IMR-90 (cell line): ENCODE measurements at regions not wholly inside any gene's neighbourhood (a gene's known extent, or its start where the extent isn't known, plus 50 kb on each side); places are given as distances from the start of the nearest gene placed in this dataset.
"Not testable (repeated sequence)": the region's sequence is repeated elsewhere in the genome, so short reads cannot be mapped to it uniquely, and the experiment has no call there.

Experiments
- ATAC-seq: fragments of 200-7000 bp; cut with Tn5 transposase; 2 replicates; pipeline ENCODE4 v1.9.1; 2020; ENCODE audit warnings: low read depth, mild to moderate bottlenecking, moderate library complexity
- BruUV-seq: library from RNA; stranded (reverse); fragments of 400-500 nt; replicated peaks from 2 replicates; lab custom pipeline; 2021; lab: Mats Ljungman, UMichigan
- CTCF ChIA-PET: fragments of 300-600 bp; formaldehyde crosslinking; extraction: SDS; loops from one replicate; lab custom pipeline; 2021; ENCODE audit warnings: antibody characterized with exemption; lab: Yijun Ruan, JAX
- POLR2A ChIA-PET: fragments of 300-600 bp; sonication (Branson Sonifier 250); formaldehyde crosslinking; loops from one replicate; lab custom pipeline; 2022; ENCODE audit warnings: antibody characterized with exemption; ENCODE audit not compliant: unreplicated experiment; lab: Charles Lee
- DNase-seq: peaks from one replicate; pipeline ENCODE4 v3.0.0; 2013
- H2AFZ ChIP-seq: replicated peaks from 2 replicates; pipeline ENCODE3; 2013; ENCODE audit warnings: low read length, mild to moderate bottlenecking; ENCODE audit not compliant: poor library complexity
- H2AK5ac ChIP-seq: 2 replicates; pipeline ENCODE4 v1.6.1; 2013; ENCODE audit warnings: low read depth, low read length, inconsistent platforms
- H2AK9ac ChIP-seq: replicated peaks from 2 replicates; pipeline ENCODE3; 2013; ENCODE audit warnings: mild to moderate bottlenecking, low read depth, low read length, moderate library complexity; ENCODE audit not compliant: poor library complexity
- H2BK120ac ChIP-seq: 2 replicates; pipeline ENCODE4 v1.6.1; 2013; ENCODE audit warnings: low read depth, low read length, inconsistent platforms
- H2BK15ac ChIP-seq: 3 replicates; pipeline ENCODE4 v1.6.1; 2013; ENCODE audit warnings: low read depth, low read length, inconsistent platforms
- H2BK20ac ChIP-seq: 2 replicates; pipeline ENCODE4 v1.6.1; 2013; ENCODE audit warnings: low read depth, mild to moderate bottlenecking, inconsistent platforms, low read length, moderate library complexity
- H2BK5ac ChIP-seq: 2 replicates; pipeline ENCODE4 v1.6.1; 2013; ENCODE audit warnings: mild to moderate bottlenecking, low read depth, low read length, inconsistent platforms; ENCODE audit not compliant: poor library complexity, severe bottlenecking
- H3K14ac ChIP-seq: replicated peaks from 2 replicates; pipeline ENCODE4 v1.6.1; 2013; ENCODE audit warnings: low read depth, low read length, inconsistent platforms
- H3K18ac ChIP-seq: 2 replicates; pipeline ENCODE4 v1.6.1; 2013; ENCODE audit warnings: low read depth, low read length, control low read depth
- H3K23ac ChIP-seq: 2 replicates; pipeline ENCODE4 v1.6.1; 2013; ENCODE audit warnings: low read depth, low read length, inconsistent platforms
- H3K27ac ChIP-seq: 2 replicates; pipeline ENCODE4 v1.5.1; 2013; ENCODE audit warnings: mild to moderate bottlenecking, control low read depth, low read length; ENCODE audit not compliant: insufficient read depth
- H3K27me3 ChIP-seq: 2 replicates; pipeline ENCODE4 v1.6.1; 2013; ENCODE audit warnings: low read length; ENCODE audit not compliant: control insufficient read depth, insufficient read depth
- H3K36me3 ChIP-seq: 2 replicates; pipeline ENCODE4 v1.6.1; 2013; ENCODE audit warnings: low read length, mixed read lengths; ENCODE audit not compliant: control insufficient read depth, insufficient read depth
- H3K4ac ChIP-seq: 2 replicates; pipeline ENCODE4 v1.6.1; 2013; ENCODE audit warnings: low read depth, low read length, inconsistent platforms
- H3K4me1 ChIP-seq: 2 replicates; pipeline ENCODE4 v1.6.1; 2013; ENCODE audit warnings: low read length, mixed read lengths; ENCODE audit not compliant: control insufficient read depth, insufficient read depth
- H3K4me2 ChIP-seq: 2 replicates; pipeline ENCODE4 v1.6.1; 2013; ENCODE audit warnings: low read depth, mild to moderate bottlenecking, control low read depth, low read length, moderate library complexity
- H3K4me3 ChIP-seq: 2 replicates; pipeline ENCODE4 v1.5.1; 2013; ENCODE audit warnings: low read depth, mild to moderate bottlenecking, control low read depth, low read length, moderate library complexity; ENCODE audit not compliant: insufficient read depth
- H3K56ac ChIP-seq: 2 replicates; pipeline ENCODE4 v1.6.1; 2013; ENCODE audit warnings: low read length, inconsistent platforms; ENCODE audit not compliant: insufficient read depth; ENCODE audit errors: extremely low read depth
- H3K79me1 ChIP-seq, 2 experiments: 2 replicates each; pipeline ENCODE4 v1.6.1; 2013; ENCODE audit warnings: low read length in 2 of 2, inconsistent platforms in 1 of 2, low read depth in 1 of 2
- H3K9ac ChIP-seq: 2 replicates; pipeline ENCODE4 v1.6.1; 2013; ENCODE audit warnings: low read depth, low read length, control low read depth
- H3K9me1 ChIP-seq: 2 replicates; pipeline ENCODE4 v1.6.1; 2013; ENCODE audit warnings: low read length, inconsistent platforms; ENCODE audit not compliant: insufficient read depth
- H3K9me3 ChIP-seq: 2 replicates; pipeline ENCODE4 v1.6.1; 2013; ENCODE audit warnings: low read length; ENCODE audit not compliant: control insufficient read depth, insufficient read depth
- H4K20me1 ChIP-seq: 2 replicates; pipeline ENCODE4 v1.6.1; 2013; ENCODE audit warnings: low read length, inconsistent platforms; ENCODE audit not compliant: insufficient read depth
- H4K5ac ChIP-seq: 2 replicates; pipeline ENCODE4 v1.6.1; 2013; ENCODE audit warnings: mild to moderate bottlenecking, low read depth, low read length, control low read depth
- H4K8ac ChIP-seq, 2 experiments: 2 replicates each; pipeline ENCODE4 v1.6.1; 2013; ENCODE audit warnings: low read depth in 2 of 2, low read length in 2 of 2, control low read depth in 1 of 2, inconsistent platforms in 1 of 2
- H4K91ac ChIP-seq: 2 replicates; pipeline ENCODE4 v1.6.1; 2013; ENCODE audit warnings: low read depth, low read length, inconsistent platforms; ENCODE audit not compliant: insufficient read depth
- WGBS, 2 experiments: methylation state at CpG; one replicate each; pipeline versions ENCODE4 v1.1.5 to v1.1.7; 2013; ENCODE audit warnings: missing lambda C conversion rate in 2 of 2; ENCODE audit not compliant: insufficient read length in 1 of 2; ENCODE audit errors: extremely low coverage in 2 of 2; 5-methylcytosine and 5-hydroxymethylcytosine counted together
- dilution Hi-C: fragments of 300-500 bp; cut with HindIII; formaldehyde crosslinking; loops from one replicate; pipeline ENCODE4 v1.14.3; 2018; ENCODE audit warnings: low sequenced_read_pairs; ENCODE audit not compliant: unreplicated experiment
- in situ Hi-C: fragments of 300-500 bp; cut with MboI; formaldehyde crosslinking; loops from 3 replicates; pipeline ENCODE4 v1.14.3; 2019; ENCODE audit warnings: low sequenced_read_pairs, inconsistent platforms, mixed read lengths
- intact Hi-C: fragments of 100-400 bp; cut with micrococcal nuclease; formaldehyde crosslinking; loops from 2 replicates; pipeline ENCODE4 v1.10.0; 2022

- H3K9me3 ChIP-seq, POLR2A ChIA-PET, intact Hi-C loops, H3K56ac ChIP-seq, H4K91ac ChIP-seq, H4K8ac ChIP-seq, H2AK5ac ChIP-seq, H2BK20ac ChIP-seq, H3K36me3 ChIP-seq, H4K20me1 ChIP-seq, DNase-seq, H3K9me1 ChIP-seq, H2BK5ac ChIP-seq, H3K23ac ChIP-seq, H3K9ac ChIP-seq, H3K4me2 ChIP-seq, H3K27ac ChIP-seq, CTCF ChIA-PET, H2AK9ac ChIP-seq, BruUV-seq, H3K14ac ChIP-seq, H3K27me3 ChIP-seq, ATAC-seq, H3K4ac ChIP-seq, H3K4me3 ChIP-seq, H2BK120ac ChIP-seq, H2AFZ ChIP-seq, H3K79me1 ChIP-seq, H2BK15ac ChIP-seq, H3K18ac ChIP-seq, H4K5ac ChIP-seq, in situ Hi-C loops, H3K4me1 ChIP-seq, dilution Hi-C loops: not testable (repeated sequence)
- no CpG with 5 or more reads among the region's 8 CpGs for WGBS, 2 experiments
Measured at GRCh38 chr9:66713552-66713951, 187.0 kb upstream of the ZNF658 start.

GRCh38 chr9:66720845-66721244 lies 179.7 kb upstream of the ZNF658 start:
- H3K9ac ChIP-seq, H4K20me1 ChIP-seq, H3K4ac ChIP-seq, H3K18ac ChIP-seq, DNase-seq, H4K91ac ChIP-seq, H2BK5ac ChIP-seq, H3K9me3 ChIP-seq, CTCF ChIA-PET, H4K8ac ChIP-seq, H2AFZ ChIP-seq, dilution Hi-C loops, H4K5ac ChIP-seq, H2AK5ac ChIP-seq, H3K36me3 ChIP-seq, BruUV-seq, POLR2A ChIA-PET, H3K23ac ChIP-seq, H3K14ac ChIP-seq, H3K9me1 ChIP-seq, H2BK120ac ChIP-seq, H3K56ac ChIP-seq, H2BK20ac ChIP-seq, H3K4me1 ChIP-seq, H2BK15ac ChIP-seq, H3K4me2 ChIP-seq, H2AK9ac ChIP-seq, H3K79me1 ChIP-seq, H3K4me3 ChIP-seq, H3K27ac ChIP-seq, in situ Hi-C loops, H3K27me3 ChIP-seq, ATAC-seq, intact Hi-C loops: not testable (repeated sequence)
- WGBS, 2 experiments, result no CpG with 5 or more reads among the region's 4 CpGs
